K562 (cell line): ENCODE measurements at regions not wholly inside any gene's neighbourhood (a gene's known extent, or its start where the extent isn't known, plus 50 kb on each side); places are given as distances from the start of the nearest gene placed in this dataset.

Source experiments
- ATAC-seq: fragments of 200-7000 bp; cut with Tn5 transposase; 3 replicates; pipeline ENCODE4 v1.9.1; 2020; ENCODE audit warnings: moderate library complexity
- BruUV-seq: library from RNA; stranded (reverse); fragments of 400-500 nt; replicated peaks from 2 replicates; lab custom pipeline; 2021; lab: Mats Ljungman, UMichigan
- CTCF ChIA-PET: fragments of 300-600 bp; formaldehyde crosslinking; extraction: SDS; loops from one replicate; lab custom pipeline; 2021; ENCODE audit warnings: low intra/inter-chr PET ratio; lab: Yijun Ruan, JAX
- POLR2A ChIA-PET: fragments of 300-600, 350-650 bp; sonication (Branson Sonifier 250); formaldehyde crosslinking; extraction: SDS; loops from one replicate; lab custom pipeline; 2021; ENCODE audit warnings: antibody characterized with exemption, inconsistent platforms; lab: Yijun Ruan, JAX
- DNase-seq, 4 experiments: peaks; one replicate each; pipeline versions ENCODE4 v3.0.0 to v3.0.0-alpha.2; 2011 to 2018; ENCODE audit warnings: low spot score in 3 of 4, mixed read lengths in 3 of 4; ENCODE audit errors: extremely low read depth in 1 of 4
- FAIRE-seq: peaks from 2 replicates; lab custom pipeline; 2011; peaks lifted over from hg19 to GRCh38; lab: Jason Lieb, UNC
- H2AFZ ChIP-seq: 2 replicates; pipeline ENCODE4 v1.6.0; 2011; ENCODE audit warnings: low read depth, low read length, control low read depth, inconsistent platforms
- H3K27ac ChIP-seq: fragments of 200-600 bp; 3 replicates; pipeline ENCODE4 v1.8.0; 2011; ENCODE audit warnings: low read depth, mild to moderate bottlenecking, control low read depth, inconsistent platforms, low read length, moderate library complexity, mixed read lengths; ENCODE audit errors: extremely low read depth
- H3K27me3 ChIP-seq, 2 experiments: fragments of 300-600 bp in 1 of 2; 2 replicates in 1 of 2; 3 replicates in 1 of 2; pipeline versions ENCODE4 v1.6.0 to v1.8.0; 2011; ENCODE audit warnings: inconsistent platforms in 2 of 2, low read length in 2 of 2, mild to moderate bottlenecking in 1 of 2, mixed read lengths in 1 of 2, moderate library complexity in 1 of 2; ENCODE audit not compliant: control insufficient read depth in 2 of 2, insufficient read depth in 2 of 2
- H3K36me3 ChIP-seq: fragments of 300-600 bp; 3 replicates; pipeline ENCODE4 v1.8.0; 2011; ENCODE audit warnings: mild to moderate bottlenecking, low read length, inconsistent platforms; ENCODE audit not compliant: control insufficient read depth, insufficient read depth
- H3K4me1 ChIP-seq, 2 experiments: fragments of 200-600 bp in 1 of 2; replicated peaks in 1 of 2; 2 replicates in 1 of 2; 3 replicates in 1 of 2; pipeline versions ENCODE4 v1.5.1 to v1.8.0; 2011; ENCODE audit warnings: inconsistent platforms in 2 of 2, low read length in 2 of 2, mild to moderate bottlenecking in 1 of 2, mixed read lengths in 1 of 2, moderate library complexity in 1 of 2; ENCODE audit not compliant: control insufficient read depth in 2 of 2, insufficient read depth in 2 of 2
- H3K4me2 ChIP-seq: 2 replicates; pipeline ENCODE4 v1.6.1; 2011; ENCODE audit warnings: low read length, control low read depth, inconsistent platforms, mixed read lengths; ENCODE audit not compliant: insufficient read depth
- H3K4me3 ChIP-seq: fragments of 200-600 bp; sonication (generic), shearing (Covaris generic); 2 replicates; pipeline ENCODE4 v1.5.1; 2016; ENCODE audit warnings: control low read depth, inconsistent platforms
- H3K79me2 ChIP-seq: fragments of 200-600 bp; 3 replicates; pipeline ENCODE4 v1.8.0; 2011; ENCODE audit warnings: low read length, inconsistent platforms; ENCODE audit not compliant: control insufficient read depth, insufficient read depth
- H3K9ac ChIP-seq, 2 experiments: 2 replicates each; pipeline versions ENCODE4 v1.6.0 to v1.6.1; 2011; ENCODE audit warnings: low read depth in 2 of 2, low read length in 2 of 2, control low read depth in 1 of 2, inconsistent platforms in 1 of 2, mild to moderate bottlenecking in 1 of 2, mixed read lengths in 1 of 2; ENCODE audit not compliant: insufficient read depth in 1 of 2
- H3K9me1 ChIP-seq: one replicate; pipeline ENCODE4 v1.6.0; 2011; ENCODE audit warnings: inconsistent platforms, mild to moderate bottlenecking, low read length, moderate library complexity; ENCODE audit not compliant: control insufficient read depth, insufficient read depth
- H3K9me3 ChIP-seq: replicated peaks from 2 replicates; pipeline ENCODE4 v1.5.1; 2011; ENCODE audit warnings: low read depth, low read length, inconsistent platforms; ENCODE audit not compliant: control insufficient read depth, insufficient read depth
- H4K20me1 ChIP-seq: replicated peaks from 2 replicates; pipeline ENCODE4 v1.6.1; 2011; ENCODE audit warnings: low read length, inconsistent platforms, mixed read lengths; ENCODE audit not compliant: control insufficient read depth, insufficient read depth
- CXXC5 ChIP-seq: fragments of 250-450 bp; sonication (Bioruptor Pico); IDR thresholded peaks from 2 replicates; pipeline ENCODE4 v1.8.0; 2022; ENCODE audit warnings: inconsistent platforms, mild to moderate bottlenecking, moderate library complexity
- DIDO1 ChIP-seq: fragments of 450-650 bp; IDR thresholded peaks from 2 replicates; pipeline ENCODE4 v1.6.1; 2016; ENCODE audit warnings: low read depth, missing biosample characterization, missing genetic modification characterization
- ESRRB ChIP-seq: fragments of 250-450 bp; sonication (Bioruptor Pico); IDR thresholded peaks from 2 replicates; pipeline ENCODE4 v1.5.0; 2020; ENCODE audit warnings: mild to moderate bottlenecking, moderate library complexity, borderline replicate concordance
- HDAC8 ChIP-seq: fragments of 450-650 bp; IDR thresholded peaks from 2 replicates; pipeline ENCODE4 v1.6.1; 2016; ENCODE audit warnings: mild to moderate bottlenecking, missing genetic modification characterization, moderate library complexity, missing compliant biosample characterization
- MED1 ChIP-seq: sonication (generic); formaldehyde crosslinking; IDR thresholded peaks from 2 replicates; pipeline ENCODE4 v1.8.1; 2023; ENCODE audit warnings: missing genetic modification reagents, borderline replicate concordance
- POU5F1 ChIP-seq: fragments of 150-350 bp; IDR thresholded peaks from 2 replicates; pipeline ENCODE4 v1.6.1; 2014; ENCODE audit warnings: borderline replicate concordance, low read length, low read depth, mild to moderate bottlenecking; ENCODE audit not compliant: partially characterized antibody
- RBFOX2 ChIP-seq: fragments of 200-400 bp; formaldehyde crosslinking; IDR thresholded peaks from 2 replicates; pipeline ENCODE4 v1.6.1; 2017; ENCODE audit warnings: low read depth, mild to moderate bottlenecking, low read length, moderate library complexity
- TBL1XR1 ChIP-seq, 2 experiments: IDR thresholded peaks; 2 replicates each; pipeline ENCODE4 v1.6.1; 2012; ENCODE audit warnings: improper control_type of control experiment in 2 of 2, low read length in 2 of 2, mild to moderate bottlenecking in 1 of 2
- U2AF1 ChIP-seq: fragments of 200-400 bp; formaldehyde crosslinking; optimal IDR thresholded peaks from 2 replicates; pipeline ENCODE3; 2017; ENCODE audit warnings: mild to moderate bottlenecking, low read depth, low read length, moderate library complexity
- WGBS: fragments of 100-300 bp; shearing (Covaris generic); methylation state at CpG from one replicate; pipeline ENCODE4 v1.1.6; 2016; ENCODE audit warnings: low coverage, mixed read lengths; ENCODE audit not compliant: insufficient coverage; ENCODE audit errors: missing lambda C conversion rate; 5-methylcytosine and 5-hydroxymethylcytosine counted together
- in situ Hi-C: fragments of 300-500 bp; cut with MboI; formaldehyde crosslinking; loops from 4 replicates; pipeline ENCODE4 v1.15.0; 2018; ENCODE audit warnings: inconsistent platforms, mixed read lengths
- intact Hi-C: fragments of 100-400 bp; cut with micrococcal nuclease; formaldehyde crosslinking; loops from 2 replicates; pipeline ENCODE4 v1.14.2; 2022
- TF ChIP-seq, protein P1 (sequence below): fragments of 200-600 bp; sonication (generic); IDR thresholded peaks from one replicate; pipeline ENCODE4 v1.6.1; 2012; ENCODE audit warnings: mild to moderate bottlenecking, low read depth, low read length, inconsistent platforms

DNA sequence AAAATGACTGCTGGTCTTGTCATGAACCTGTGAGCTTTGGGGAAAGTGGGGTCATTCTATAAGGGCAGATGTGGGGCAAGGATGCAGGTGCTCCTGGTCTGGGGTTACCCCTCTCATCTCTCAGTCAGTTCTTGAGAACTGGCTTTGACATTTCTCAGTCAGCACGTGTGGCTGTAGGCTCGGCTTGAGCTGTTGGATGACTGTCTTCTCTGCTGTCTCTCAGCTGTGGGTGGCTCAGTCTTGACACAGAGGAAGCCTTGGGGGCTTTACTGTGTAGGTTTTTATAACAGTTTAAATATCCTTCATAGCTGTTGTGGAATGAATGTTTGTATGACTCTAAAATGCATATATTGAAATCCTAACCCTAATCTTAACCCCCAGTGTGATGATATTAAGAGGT, 296.4 kb upstream of the CELF4 start (continued):
- TF ChIP-seq U2AF1: no peak
- TF ChIP-seq RBFOX2: no peak
- TF ChIP-seq POU5F1: no peak

DNA sequence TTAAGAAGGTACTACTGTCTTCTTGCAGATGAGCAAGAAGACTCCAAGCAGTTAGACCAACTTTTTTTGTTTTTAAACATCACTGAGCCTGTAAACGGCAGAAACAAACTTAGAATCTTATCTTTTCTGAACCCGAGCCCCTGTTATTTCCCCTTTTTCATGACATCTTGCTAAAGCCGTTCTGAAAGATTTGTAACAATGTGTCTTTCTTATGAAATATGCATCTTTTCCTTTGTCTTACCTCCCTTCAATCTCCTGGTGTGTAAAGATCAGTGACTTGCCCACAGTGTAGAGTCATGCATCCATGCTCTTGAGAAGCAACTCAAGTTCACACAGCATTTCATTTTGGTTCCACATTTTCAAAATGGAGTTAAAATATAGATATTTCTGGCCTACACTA, 288.8 kb upstream of the CELF4 start:
- H2AFZ ChIP-seq: no peak overlapping the region
- intact Hi-C loops (no loop called here), in situ Hi-C loops (no loop called here)
- H3K27me3 ChIP-seq: no peaks in the 10 kb centered on the region
- ChIA-PET CTCF (no interaction called here), POLR2A (no interaction called here)
- no peak overlapping the region for H3K4me2 ChIP-seq
- H3K4me1 ChIP-seq: no peaks in the 10 kb centered on the region
- H3K27ac ChIP-seq: no peak overlapping the region
- no peaks in the 10 kb centered on the region for H3K9me3 ChIP-seq
- no peak for DNase-seq
- no peak overlapping the region for H3K4me3 ChIP-seq
- 0% methylated on average over 3 of the region's 3 CpGs for whole genome bisulfite sequencing
- no peaks in the 10 kb centered on the region for H3K36me3 ChIP-seq
- H3K9me1 ChIP-seq: no peaks in the 10 kb centered on the region
- ATAC-seq: no peak
- FAIRE-seq: no peak
- no TSS peak for BruUV-seq
- H3K79me2 ChIP-seq: no peaks in the 10 kb centered on the region
- H3K9ac ChIP-seq: no peak overlapping the region
- no peaks in the 10 kb centered on the region for H4K20me1 ChIP-seq
- no peak for TF ChIP-seq HDAC8 (tag)
- no peak for TF ChIP-seq CXXC5 (CRISPR knock-in tag)
- TF ChIP-seq, protein P1, sequence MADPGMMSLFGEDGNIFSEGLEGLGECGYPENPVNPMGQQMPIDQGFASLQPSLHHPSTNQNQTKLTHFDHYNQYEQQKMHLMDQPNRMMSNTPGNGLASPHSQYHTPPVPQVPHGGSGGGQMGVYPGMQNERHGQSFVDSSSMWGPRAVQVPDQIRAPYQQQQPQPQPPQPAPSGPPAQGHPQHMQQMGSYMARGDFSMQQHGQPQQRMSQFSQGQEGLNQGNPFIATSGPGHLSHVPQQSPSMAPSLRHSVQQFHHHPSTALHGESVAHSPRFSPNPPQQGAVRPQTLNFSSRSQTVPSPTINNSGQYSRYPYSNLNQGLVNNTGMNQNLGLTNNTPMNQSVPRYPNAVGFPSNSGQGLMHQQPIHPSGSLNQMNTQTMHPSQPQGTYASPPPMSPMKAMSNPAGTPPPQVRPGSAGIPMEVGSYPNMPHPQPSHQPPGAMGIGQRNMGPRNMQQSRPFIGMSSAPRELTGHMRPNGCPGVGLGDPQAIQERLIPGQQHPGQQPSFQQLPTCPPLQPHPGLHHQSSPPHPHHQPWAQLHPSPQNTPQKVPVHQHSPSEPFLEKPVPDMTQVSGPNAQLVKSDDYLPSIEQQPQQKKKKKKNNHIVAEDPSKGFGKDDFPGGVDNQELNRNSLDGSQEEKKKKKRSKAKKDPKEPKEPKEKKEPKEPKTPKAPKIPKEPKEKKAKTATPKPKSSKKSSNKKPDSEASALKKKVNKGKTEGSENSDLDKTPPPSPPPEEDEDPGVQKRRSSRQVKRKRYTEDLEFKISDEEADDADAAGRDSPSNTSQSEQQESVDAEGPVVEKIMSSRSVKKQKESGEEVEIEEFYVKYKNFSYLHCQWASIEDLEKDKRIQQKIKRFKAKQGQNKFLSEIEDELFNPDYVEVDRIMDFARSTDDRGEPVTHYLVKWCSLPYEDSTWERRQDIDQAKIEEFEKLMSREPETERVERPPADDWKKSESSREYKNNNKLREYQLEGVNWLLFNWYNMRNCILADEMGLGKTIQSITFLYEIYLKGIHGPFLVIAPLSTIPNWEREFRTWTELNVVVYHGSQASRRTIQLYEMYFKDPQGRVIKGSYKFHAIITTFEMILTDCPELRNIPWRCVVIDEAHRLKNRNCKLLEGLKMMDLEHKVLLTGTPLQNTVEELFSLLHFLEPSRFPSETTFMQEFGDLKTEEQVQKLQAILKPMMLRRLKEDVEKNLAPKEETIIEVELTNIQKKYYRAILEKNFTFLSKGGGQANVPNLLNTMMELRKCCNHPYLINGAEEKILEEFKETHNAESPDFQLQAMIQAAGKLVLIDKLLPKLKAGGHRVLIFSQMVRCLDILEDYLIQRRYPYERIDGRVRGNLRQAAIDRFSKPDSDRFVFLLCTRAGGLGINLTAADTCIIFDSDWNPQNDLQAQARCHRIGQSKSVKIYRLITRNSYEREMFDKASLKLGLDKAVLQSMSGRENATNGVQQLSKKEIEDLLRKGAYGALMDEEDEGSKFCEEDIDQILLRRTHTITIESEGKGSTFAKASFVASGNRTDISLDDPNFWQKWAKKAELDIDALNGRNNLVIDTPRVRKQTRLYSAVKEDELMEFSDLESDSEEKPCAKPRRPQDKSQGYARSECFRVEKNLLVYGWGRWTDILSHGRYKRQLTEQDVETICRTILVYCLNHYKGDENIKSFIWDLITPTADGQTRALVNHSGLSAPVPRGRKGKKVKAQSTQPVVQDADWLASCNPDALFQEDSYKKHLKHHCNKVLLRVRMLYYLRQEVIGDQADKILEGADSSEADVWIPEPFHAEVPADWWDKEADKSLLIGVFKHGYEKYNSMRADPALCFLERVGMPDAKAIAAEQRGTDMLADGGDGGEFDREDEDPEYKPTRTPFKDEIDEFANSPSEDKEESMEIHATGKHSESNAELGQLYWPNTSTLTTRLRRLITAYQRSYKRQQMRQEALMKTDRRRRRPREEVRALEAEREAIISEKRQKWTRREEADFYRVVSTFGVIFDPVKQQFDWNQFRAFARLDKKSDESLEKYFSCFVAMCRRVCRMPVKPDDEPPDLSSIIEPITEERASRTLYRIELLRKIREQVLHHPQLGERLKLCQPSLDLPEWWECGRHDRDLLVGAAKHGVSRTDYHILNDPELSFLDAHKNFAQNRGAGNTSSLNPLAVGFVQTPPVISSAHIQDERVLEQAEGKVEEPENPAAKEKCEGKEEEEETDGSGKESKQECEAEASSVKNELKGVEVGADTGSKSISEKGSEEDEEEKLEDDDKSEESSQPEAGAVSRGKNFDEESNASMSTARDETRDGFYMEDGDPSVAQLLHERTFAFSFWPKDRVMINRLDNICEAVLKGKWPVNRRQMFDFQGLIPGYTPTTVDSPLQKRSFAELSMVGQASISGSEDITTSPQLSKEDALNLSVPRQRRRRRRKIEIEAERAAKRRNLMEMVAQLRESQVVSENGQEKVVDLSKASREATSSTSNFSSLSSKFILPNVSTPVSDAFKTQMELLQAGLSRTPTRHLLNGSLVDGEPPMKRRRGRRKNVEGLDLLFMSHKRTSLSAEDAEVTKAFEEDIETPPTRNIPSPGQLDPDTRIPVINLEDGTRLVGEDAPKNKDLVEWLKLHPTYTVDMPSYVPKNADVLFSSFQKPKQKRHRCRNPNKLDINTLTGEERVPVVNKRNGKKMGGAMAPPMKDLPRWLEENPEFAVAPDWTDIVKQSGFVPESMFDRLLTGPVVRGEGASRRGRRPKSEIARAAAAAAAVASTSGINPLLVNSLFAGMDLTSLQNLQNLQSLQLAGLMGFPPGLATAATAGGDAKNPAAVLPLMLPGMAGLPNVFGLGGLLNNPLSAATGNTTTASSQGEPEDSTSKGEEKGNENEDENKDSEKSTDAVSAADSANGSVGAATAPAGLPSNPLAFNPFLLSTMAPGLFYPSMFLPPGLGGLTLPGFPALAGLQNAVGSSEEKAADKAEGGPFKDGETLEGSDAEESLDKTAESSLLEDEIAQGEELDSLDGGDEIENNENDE: no peak
- no peak for TF ChIP-seq DIDO1 (tag)
- TF ChIP-seq TBL1XR1 (IDR thresholded peaks at IDR 0.05; ENCODE audit: low read length in 2 of 2): no peak
- TF ChIP-seq ESRRB (CRISPR knock-in tag): no peak
- TF ChIP-seq MED1 (CRISPR knock-in tag): no peak
